ENCODE measurements at regions not wholly inside any gene's neighbourhood (a gene's known extent, or its start where the extent isn't known, plus 50 kb on each side); places are given as distances from the start of the nearest gene placed in this dataset.

GRCh38 chr2:41527525-41528323 is 520.1 kb upstream of the PKDCC start:
- TF ChIP-seq CTCF (conservative IDR thresholded peaks at IDR 0.05) (no peak), EZH2 (IDR thresholded peaks at IDR 0.05; ENCODE audit: low read depth) (no peak)

Measured in PC-9 (cell line).